HepG2 (cell line): ENCODE measurements at regions not wholly inside any gene's neighbourhood (a gene's known extent, or its start where the extent isn't known, plus 50 kb on each side); places are given as distances from the start of the nearest gene placed in this dataset.

Source experiments
- ATAC-seq: fragments of 200-7000 bp; cut with Tn5 transposase; 3 replicates; pipeline ENCODE4 v1.9.1; 2020; ENCODE audit warnings: mild to moderate bottlenecking, moderate library complexity
- BruUV-seq: library from RNA; stranded (reverse); fragments of 400-500 nt; replicated peaks from 2 replicates; lab custom pipeline; 2021; lab: Mats Ljungman, UMichigan
- CTCF ChIA-PET: fragments of 300-600 bp; formaldehyde crosslinking; extraction: SDS; loops from one replicate; lab custom pipeline; 2021; ENCODE audit warnings: low total read pairs, inconsistent platforms, low intra/inter-chr PET ratio; lab: Yijun Ruan, JAX
- POLR2A ChIA-PET: fragments of 350-600 bp; sonication (Branson Sonifier 250); formaldehyde crosslinking; loops from one replicate; lab custom pipeline; 2020; ENCODE audit warnings: antibody characterized with exemption, inconsistent platforms; lab: Yijun Ruan, JAX
- DNase-seq: peaks from one replicate; pipeline ENCODE4 v3.0.0-alpha.2; 2015; ENCODE audit warnings: low spot score
- FAIRE-seq: peaks from 3 replicates; lab custom pipeline; 2011; peaks lifted over from hg19 to GRCh38; lab: Jason Lieb, UNC
- H2AFZ ChIP-seq: one replicate; pipeline ENCODE4 v1.6.1; 2011; ENCODE audit warnings: low read length, inconsistent platforms
- H3K27ac ChIP-seq: fragments of 300-600 bp; 3 replicates; pipeline ENCODE4 v1.8.0; 2011; ENCODE audit warnings: mixed run types, mild to moderate bottlenecking, mixed read lengths, low read length, inconsistent platforms; ENCODE audit not compliant: insufficient read depth; ENCODE audit errors: extremely low read length
- H3K27me3 ChIP-seq, 2 experiments: fragments of 200-600 bp in 1 of 2; 2 replicates in 1 of 2; 3 replicates in 1 of 2; pipeline versions ENCODE4 v1.6.0 to v1.8.0; 2011; ENCODE audit warnings: low read length in 2 of 2, mild to moderate bottlenecking in 2 of 2, moderate library complexity in 2 of 2, inconsistent platforms in 1 of 2; ENCODE audit not compliant: insufficient read depth in 2 of 2, control insufficient read depth in 1 of 2
- H3K36me3 ChIP-seq, 2 experiments: fragments of 200-600 bp in 1 of 2; replicated peaks in 1 of 2; 2 replicates in 1 of 2; 3 replicates in 1 of 2; pipeline versions ENCODE4 v1.5.1 to v1.8.0; 2011; ENCODE audit warnings: low read length in 2 of 2, inconsistent platforms in 1 of 2; ENCODE audit not compliant: insufficient read depth in 2 of 2, control insufficient read depth in 1 of 2
- H3K4me1 ChIP-seq: 2 replicates; pipeline ENCODE4 v1.5.1; 2012; ENCODE audit warnings: low read length, inconsistent platforms; ENCODE audit not compliant: insufficient read depth
- H3K4me2 ChIP-seq: 2 replicates; pipeline ENCODE4 v1.6.0; 2011; ENCODE audit warnings: low read depth, low read length, inconsistent platforms
- H3K4me3 ChIP-seq, 3 experiments: fragments of 200-600 bp in 1 of 3; sonication (generic), shearing (Covaris generic) in 1 of 3; replicated peaks in 1 of 3; 2 replicates each; pipeline ENCODE4 v1.5.1; 2011 to 2016; ENCODE audit warnings: low read length in 3 of 3, inconsistent platforms in 2 of 3, low read depth in 2 of 3, mild to moderate bottlenecking in 2 of 3, control low read depth in 1 of 3, mixed read lengths in 1 of 3; ENCODE audit not compliant: insufficient read depth in 1 of 3
- H3K79me2 ChIP-seq: one replicate; pipeline ENCODE4 v1.6.1; 2011; ENCODE audit warnings: low read length, inconsistent platforms; ENCODE audit not compliant: insufficient read depth
- H3K9ac ChIP-seq: 2 replicates; pipeline ENCODE4 v1.6.0; 2011; ENCODE audit warnings: mild to moderate bottlenecking, low read depth, low read length, inconsistent platforms; ENCODE audit not compliant: insufficient read depth
- H3K9me3 ChIP-seq: 2 replicates; pipeline ENCODE4 v1.5.1; 2012; ENCODE audit warnings: mild to moderate bottlenecking, low read length
- H4K20me1 ChIP-seq: 2 replicates; pipeline ENCODE4 v1.6.0; 2011; ENCODE audit warnings: inconsistent platforms, mild to moderate bottlenecking, low read length, moderate library complexity; ENCODE audit not compliant: insufficient read depth
- ARID4A ChIP-seq: sonication (generic); formaldehyde crosslinking; IDR thresholded peaks from 2 replicates; pipeline ENCODE4 v1.5.0; 2020; ENCODE audit warnings: mild to moderate bottlenecking, missing genetic modification reagents, borderline replicate concordance
- CREB3 ChIP-seq: sonication (generic); formaldehyde crosslinking; IDR thresholded peaks from 2 replicates; pipeline ENCODE4 v1.5.0; 2020; ENCODE audit warnings: missing genetic modification reagents
- EZH2 ChIP-seq: conservative IDR thresholded peaks from 2 replicates; pipeline ENCODE4 v1.6.1; 2012; ENCODE audit warnings: mild to moderate bottlenecking, low read depth, low read length, moderate library complexity
- KDM5A ChIP-seq: fragments of 200-600 bp; sonication (generic); IDR thresholded peaks from 2 replicates; pipeline ENCODE4 v1.7.0; 2018; ENCODE audit warnings: antibody characterized with exemption, mild to moderate bottlenecking, low read length, borderline replicate concordance
- ZFX ChIP-seq: sonication (generic); formaldehyde crosslinking; IDR thresholded peaks from 2 replicates; pipeline ENCODE4 v1.4.0; 2020; ENCODE audit warnings: mild to moderate bottlenecking, low read depth, missing genetic modification reagents, moderate library complexity
- ZSCAN21 ChIP-seq: sonication (generic); formaldehyde crosslinking; IDR thresholded peaks from 2 replicates; pipeline ENCODE4 v1.8.0; 2022; ENCODE audit warnings: mild to moderate bottlenecking, missing genetic modification reagents, moderate library complexity, borderline replicate concordance
- WGBS: methylation state at CpG from one replicate; pipeline ENCODE4 v1.1.6; 2017; ENCODE audit warnings: low lambda C conversion rate; 5-methylcytosine and 5-hydroxymethylcytosine counted together
- in situ Hi-C: cut with HindIII; loops from 2 replicates; pipeline ENCODE4 v1.10.0; 2017; ENCODE audit warnings: low pct_unique_long_range_greater_than_20kb; ENCODE audit not compliant: extremely low pct_ligation_motif_present
- intact Hi-C: fragments of 100-400 bp; cut with micrococcal nuclease; formaldehyde crosslinking; loops from one replicate; pipeline ENCODE4 v1.10.0; 2022; ENCODE audit not compliant: unreplicated experiment

GRCh38 chr9:96021551-96022444 is 146.3 kb downstream of the ERCC6L2 start:
- peaks cover 0 to 1% of the 10 kb centered on the region in 2 experiments; a peak in 1 of 5 replicates for H3K36me3 ChIP-seq
- no peaks in the 10 kb centered on the region for H3K9me3 ChIP-seq
- no peak overlapping the region for H2AFZ ChIP-seq
- no peaks in the 10 kb centered on the region for H3K79me2 ChIP-seq
- H3K4me3 ChIP-seq: peak overlapping the region; percentile 61 to 74 (median 71); a peak in 5 of 6 replicates
- 22% methylated on average over 39 of the region's 75 CpGs for WGBS
- FAIRE-seq (no peak), DNase-seq (no peak), ATAC-seq (peak; percentile 30)
- H4K20me1 ChIP-seq: no peaks in the 10 kb centered on the region
- H3K4me2 ChIP-seq: peak overlapping the region; percentile 81
- TF ChIP-seq EZH2: 0 out of 2 replicates have a peak, but pooled peaks have one; percentile 20
- TF ChIP-seq KDM5A: no peak
- TF ChIP-seq ZFX: 0 out of 2 replicates have a peak, but pooled peaks have one; percentile 0
- no peak overlapping the region for H3K27ac ChIP-seq
- in situ Hi-C loops: no loop called here
- intact Hi-C loops: no loop called here
- H3K9ac ChIP-seq: peak overlapping the region; percentile 29; the same call in 1 of the 2 replicates
- H3K4me1 ChIP-seq: peaks cover 4% of the 10 kb centered on the region; the same call in 1 of the 2 replicates
- H3K27me3 ChIP-seq: peaks cover 0 to 37% of the 10 kb centered on the region in 2 experiments; a peak in 4 of 5 replicates
- no TSS peak for BruUV-seq
- ChIA-PET CTCF (no interaction called here), POLR2A (no interaction called here)

GRCh38 chr9:96020792-96021550 is 145.5 kb downstream of the ERCC6L2 start:
- 10% methylated on average over 4 of the region's 73 CpGs for WGBS
- no peak overlapping the region for H3K27ac ChIP-seq
- no peak overlapping the region for H2AFZ ChIP-seq
- POLR2A ChIA-PET: no interaction called here
- ATAC-seq (peak; percentile 70), FAIRE-seq (no peak), DNase-seq (no peak)
- H3K4me2 ChIP-seq: peak overlapping the region; percentile 81
- peaks cover under 1 to 1% of the 10 kb centered on the region in 2 experiments; a peak in 1 of 5 replicates for H3K36me3 ChIP-seq
- peak overlapping the region; percentile 29; the same call in 1 of the 2 replicates for H3K9ac ChIP-seq
- CTCF ChIA-PET: no interaction called here
- peaks cover 0 to 37% of the 10 kb centered on the region in 2 experiments; a peak in 4 of 5 replicates for H3K27me3 ChIP-seq
- H4K20me1 ChIP-seq: no peaks in the 10 kb centered on the region
- H3K79me2 ChIP-seq: no peaks in the 10 kb centered on the region
- in situ Hi-C loops: no loop called here
- no TSS peak for BruUV-seq
- peaks cover 4% of the 10 kb centered on the region; the same call in 1 of the 2 replicates for H3K4me1 ChIP-seq
- H3K4me3 ChIP-seq: peak overlapping the region; percentile 61 to 74 (median 71); a peak in 5 of 6 replicates
- no peaks in the 10 kb centered on the region for H3K9me3 ChIP-seq
- intact Hi-C loops: no loop called here
- TF ChIP-seq ZSCAN21 (CRISPR knock-in tag): 0 out of 2 replicates have a peak, but pooled peaks have one; percentile 29
- TF ChIP-seq CREB3 (CRISPR knock-in tag): no peak
- TF ChIP-seq ARID4A (CRISPR knock-in tag): no peak
- peak; percentile 92 for TF ChIP-seq EZH2
